H9 (cell line): ENCODE measurements at regions not wholly inside any gene's neighbourhood (a gene's known extent, or its start where the extent isn't known, plus 50 kb on each side); places are given as distances from the start of the nearest gene placed in this dataset.

Experiments
- DNase-seq: peaks from one replicate; pipeline ENCODE4 v3.0.0-alpha.2; 2017
- H2AFZ ChIP-seq: one replicate; pipeline ENCODE4 v1.6.1; 2013; ENCODE audit warnings: mild to moderate bottlenecking, low read length, control low read depth, moderate library complexity
- H2AK5ac ChIP-seq: 2 replicates; pipeline ENCODE4 v1.6.1; 2013; ENCODE audit warnings: low read length, control low read depth, mixed read lengths; ENCODE audit not compliant: insufficient read length
- H2BK120ac ChIP-seq: one replicate; pipeline ENCODE4 v1.6.1; 2013; ENCODE audit warnings: low read depth, mild to moderate bottlenecking, low read length, control low read depth, inconsistent platforms; ENCODE audit not compliant: poor library complexity, severe bottlenecking
- H2BK12ac ChIP-seq: 2 replicates; pipeline ENCODE4 v1.6.1; 2013; ENCODE audit warnings: low read length, control low read depth, mixed read lengths, low read depth; ENCODE audit not compliant: insufficient read length
- H2BK15ac ChIP-seq: 2 replicates; pipeline ENCODE4 v1.6.1; 2013; ENCODE audit warnings: low read depth, low read length, control low read depth
- H2BK20ac ChIP-seq: one replicate; pipeline ENCODE4 v1.6.1; 2013; ENCODE audit warnings: low read depth, mild to moderate bottlenecking, low read length, control low read depth, inconsistent platforms; ENCODE audit not compliant: poor library complexity, severe bottlenecking
- H2BK5ac ChIP-seq: 2 replicates; pipeline ENCODE4 v1.6.1; 2013; ENCODE audit warnings: low read length, control low read depth, mixed read lengths; ENCODE audit not compliant: insufficient read length
- H3K14ac ChIP-seq: 2 replicates; pipeline ENCODE4 v1.6.1; 2013; ENCODE audit warnings: low read length, control low read depth; ENCODE audit not compliant: insufficient read depth
- H3K18ac ChIP-seq: 2 replicates; pipeline ENCODE4 v1.6.1; 2013; ENCODE audit warnings: low read depth, mild to moderate bottlenecking, mixed read lengths, low read length, control low read depth; ENCODE audit not compliant: insufficient read length
- H3K23ac ChIP-seq: 2 replicates; pipeline ENCODE4 v1.6.1; 2013; ENCODE audit warnings: low read length, control low read depth, mixed read lengths, low read depth; ENCODE audit not compliant: insufficient read length
- H3K23me2 ChIP-seq: 2 replicates; pipeline ENCODE4 v1.6.1; 2013; ENCODE audit warnings: low read depth, mild to moderate bottlenecking, mixed read lengths, low read length, control low read depth; ENCODE audit not compliant: insufficient read length, poor library complexity, severe bottlenecking
- H3K27ac ChIP-seq: 2 replicates; pipeline ENCODE4 v1.5.1; 2013; ENCODE audit warnings: low read length, control low read depth, mixed read lengths, low read depth; ENCODE audit not compliant: insufficient read length
- H3K27me3 ChIP-seq: 2 replicates; pipeline ENCODE4 v1.6.1; 2013; ENCODE audit warnings: low read length, control low read depth, inconsistent platforms; ENCODE audit not compliant: insufficient read depth
- H3K4ac ChIP-seq: 2 replicates; pipeline ENCODE4 v1.6.1; 2013; ENCODE audit warnings: low read depth, mild to moderate bottlenecking, control low read depth, inconsistent platforms, low read length, moderate library complexity
- H3K4me1 ChIP-seq: 2 replicates; pipeline ENCODE4 v1.6.1; 2013; ENCODE audit warnings: low read length, control low read depth, inconsistent platforms; ENCODE audit not compliant: insufficient read depth
- H3K4me2 ChIP-seq: 2 replicates; pipeline ENCODE4 v1.6.1; 2013; ENCODE audit warnings: low read length, control low read depth, mixed read lengths; ENCODE audit not compliant: insufficient read length, insufficient read depth
- H3K56ac ChIP-seq: 2 replicates; pipeline ENCODE4 v1.6.1; 2013; ENCODE audit warnings: low read depth, mild to moderate bottlenecking, mixed read lengths, low read length, control low read depth; ENCODE audit not compliant: insufficient read length
- H3K79me1 ChIP-seq: 2 replicates; pipeline ENCODE4 v1.6.1; 2013; ENCODE audit warnings: low read depth, mild to moderate bottlenecking, moderate library complexity, low read length, control low read depth, inconsistent platforms; ENCODE audit not compliant: insufficient read depth, poor library complexity, severe bottlenecking
- H3K79me2 ChIP-seq: 2 replicates; pipeline ENCODE4 v1.6.1; 2013; ENCODE audit warnings: low read length, control low read depth, inconsistent platforms; ENCODE audit not compliant: insufficient read depth
- H3K9ac ChIP-seq: 2 replicates; pipeline ENCODE4 v1.6.1; 2013; ENCODE audit warnings: low read length, control low read depth, mixed read lengths; ENCODE audit not compliant: insufficient read length; ENCODE audit errors: extremely low read depth
- H3K9me3 ChIP-seq: one replicate; pipeline ENCODE4 v1.6.1; 2013; ENCODE audit warnings: low read depth, low read length, inconsistent platforms; ENCODE audit not compliant: control insufficient read depth
- H3T11ph ChIP-seq: one replicate; pipeline ENCODE4 v1.6.1; 2013; ENCODE audit warnings: mild to moderate bottlenecking, low read length, control low read depth, inconsistent platforms
- H4K20me1 ChIP-seq: one replicate; pipeline ENCODE4 v1.6.1; 2013; ENCODE audit not compliant: control insufficient read depth, insufficient read length, insufficient read depth
- H4K5ac ChIP-seq: 2 replicates; pipeline ENCODE4 v1.6.1; 2013; ENCODE audit warnings: low read depth, mild to moderate bottlenecking, mixed read lengths, low read length, control low read depth; ENCODE audit not compliant: insufficient read length
- H4K8ac ChIP-seq: replicated peaks from 2 replicates; pipeline ENCODE4 v1.6.1; 2013; ENCODE audit warnings: low read length, control low read depth, mixed read lengths, low read depth; ENCODE audit not compliant: insufficient read length
- H4K91ac ChIP-seq: 2 replicates; pipeline ENCODE4 v1.6.1; 2013; ENCODE audit warnings: low read depth, mild to moderate bottlenecking, moderate library complexity, mixed read lengths, low read length, control low read depth; ENCODE audit not compliant: insufficient read length
- H3K27ac Mint-ChIP-seq, 3 experiments: 2 replicates in 2 of 3; 3 replicates in 1 of 3; pipeline ENCODE4 v1.8.0; 2020 to 2021; ENCODE audit warnings: mixed read lengths in 3 of 3, mild to moderate bottlenecking in 1 of 3, moderate library complexity in 1 of 3
- H3K27me3 Mint-ChIP-seq: 2 replicates; pipeline ENCODE4 v1.8.0; 2021; ENCODE audit warnings: low read depth, mild to moderate bottlenecking, moderate library complexity, mixed read lengths
- H3K36me3 Mint-ChIP-seq, 3 experiments: 2 replicates in 2 of 3; 3 replicates in 1 of 3; pipeline ENCODE4 v1.8.0; 2020 to 2021; ENCODE audit warnings: low read depth in 3 of 3, mixed read lengths in 3 of 3; ENCODE audit not compliant: insufficient read depth in 1 of 3
- H3K4me1 Mint-ChIP-seq, 2 experiments: 2 replicates each; pipeline ENCODE4 v1.8.0; 2020; ENCODE audit warnings: mixed read lengths in 2 of 2
- H3K4me3 Mint-ChIP-seq, 2 experiments: 2 replicates in 1 of 2; 3 replicates in 1 of 2; pipeline ENCODE4 v1.8.0; 2020 to 2021; ENCODE audit warnings: mild to moderate bottlenecking in 2 of 2, mixed read lengths in 2 of 2, moderate library complexity in 1 of 2
- H3K9me3 Mint-ChIP-seq, 2 experiments: 2 replicates in 1 of 2; 3 replicates in 1 of 2; pipeline ENCODE4 v1.8.0; 2020; ENCODE audit warnings: mild to moderate bottlenecking in 2 of 2, mixed read lengths in 2 of 2, moderate library complexity in 1 of 2
- WGBS: extraction: QIAGEN DNeasy Blood & Tissue Kit; methylation state at CpG from one replicate; pipeline ENCODE4 v1.1.7; 2013; ENCODE audit warnings: missing lambda C conversion rate, low lambda C conversion rate, mixed read lengths; ENCODE audit not compliant: insufficient read length; ENCODE audit errors: extremely low coverage; 5-methylcytosine and 5-hydroxymethylcytosine counted together
- TF ChIP-seq, protein P1 (sequence below): fragments of 200-600 bp; sonication (generic); conservative IDR thresholded peaks from 3 replicates; pipeline ENCODE4 v1.8.0; 2021; ENCODE audit warnings: antibody characterized with exemption, mild to moderate bottlenecking

DNA sequence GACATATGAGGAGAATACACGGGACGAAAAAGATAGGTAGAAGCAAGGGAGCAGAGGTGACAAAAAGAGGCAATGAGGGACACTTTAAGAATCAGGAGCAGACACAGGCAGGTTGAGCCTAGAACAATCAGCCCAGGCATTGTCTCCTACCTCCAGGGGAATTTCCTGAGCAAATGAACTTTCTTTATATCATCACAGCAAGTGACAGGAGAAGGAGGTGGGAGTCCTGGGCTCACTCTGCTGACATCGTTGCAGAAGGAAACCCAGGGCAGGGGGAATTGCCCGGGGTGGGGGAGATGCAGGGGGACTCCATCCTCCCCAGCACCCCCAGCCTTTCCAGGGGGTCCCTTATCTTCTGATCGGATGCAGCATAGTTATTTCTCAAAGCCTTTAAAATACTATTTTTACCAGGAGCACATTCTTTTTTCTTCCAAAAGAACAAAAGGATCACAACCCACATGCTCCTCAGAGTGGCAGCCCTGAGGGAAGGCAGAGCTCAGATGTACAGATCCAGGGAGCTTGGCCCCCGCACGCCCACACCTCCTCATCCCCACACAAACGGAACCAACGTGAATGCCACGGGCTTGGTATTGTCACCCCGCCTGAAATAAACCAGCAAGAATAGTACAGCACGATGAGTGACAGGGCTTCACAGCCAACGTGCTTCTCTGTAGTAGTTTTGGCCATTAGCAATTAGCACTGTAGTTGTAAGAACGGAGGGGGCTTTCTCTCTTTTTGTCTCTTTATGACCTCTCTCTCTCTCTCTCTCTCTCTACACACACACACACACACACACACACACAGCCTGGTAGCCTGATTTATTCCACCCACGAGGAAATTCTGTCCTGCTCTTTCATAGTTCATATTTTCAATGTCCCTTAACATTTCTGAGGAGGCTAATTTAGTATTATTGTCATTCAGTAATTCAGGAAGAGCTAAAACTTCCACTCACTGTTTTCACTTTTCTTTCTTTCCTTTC lies 169.5 kb upstream of the UBL3 start:
- Histone ChIP-seq H4K5ac (no peak overlapping the region), H3K4ac (no peak overlapping the region), H3K27ac (no peak overlapping the region), H2BK120ac (no peak overlapping the region), H3K23me2 (no peaks in the 10 kb centered on the region), H3K4me1 (peaks cover 14% of the 10 kb centered on the region), H2BK5ac (no peak overlapping the region), H2BK12ac (no peak overlapping the region), H3K23ac (no peak overlapping the region), H3K14ac (no peak overlapping the region), H3K4me2 (peak overlapping the region; percentile 12), H3T11ph (no peak overlapping the region), H4K8ac (no peak overlapping the region), H3K9ac (no peak overlapping the region), H4K91ac (no peak overlapping the region), H2BK15ac (no peak overlapping the region), H4K20me1 (no peaks in the 10 kb centered on the region), H3K9me3 (no peaks in the 10 kb centered on the region), H2AFZ (no peak overlapping the region), H3K56ac (no peak overlapping the region), H2BK20ac (no peak overlapping the region), H2AK5ac (no peak overlapping the region), H3K27me3 (no peaks in the 10 kb centered on the region; the same call in 1 of the 2 replicates), H3K79me1 (no peaks in the 10 kb centered on the region), H3K79me2 (no peaks in the 10 kb centered on the region), H3K18ac (no peak overlapping the region)
- Mint-ChIP-seq H3K27ac (peak overlapping the region; percentile 12 to 56 (median 19); a peak in 3 of 7 replicates), H3K27me3 (peaks cover 11% of the 10 kb centered on the region), H3K4me3 (no peak overlapping the region), H3K36me3 (peaks cover 0 to 3% (median 0%) of the 10 kb centered on the region in 3 experiments; a peak in 3 of 7 replicates), H3K4me1 (peaks cover 43 to 50% of the 10 kb centered on the region in 2 experiments), H3K9me3 (no peaks in the 10 kb centered on the region; a peak in 2 of 5 replicates)
- no CpG with 5 or more reads among the region's 15 CpGs for WGBS
- TF ChIP-seq, protein P1, sequence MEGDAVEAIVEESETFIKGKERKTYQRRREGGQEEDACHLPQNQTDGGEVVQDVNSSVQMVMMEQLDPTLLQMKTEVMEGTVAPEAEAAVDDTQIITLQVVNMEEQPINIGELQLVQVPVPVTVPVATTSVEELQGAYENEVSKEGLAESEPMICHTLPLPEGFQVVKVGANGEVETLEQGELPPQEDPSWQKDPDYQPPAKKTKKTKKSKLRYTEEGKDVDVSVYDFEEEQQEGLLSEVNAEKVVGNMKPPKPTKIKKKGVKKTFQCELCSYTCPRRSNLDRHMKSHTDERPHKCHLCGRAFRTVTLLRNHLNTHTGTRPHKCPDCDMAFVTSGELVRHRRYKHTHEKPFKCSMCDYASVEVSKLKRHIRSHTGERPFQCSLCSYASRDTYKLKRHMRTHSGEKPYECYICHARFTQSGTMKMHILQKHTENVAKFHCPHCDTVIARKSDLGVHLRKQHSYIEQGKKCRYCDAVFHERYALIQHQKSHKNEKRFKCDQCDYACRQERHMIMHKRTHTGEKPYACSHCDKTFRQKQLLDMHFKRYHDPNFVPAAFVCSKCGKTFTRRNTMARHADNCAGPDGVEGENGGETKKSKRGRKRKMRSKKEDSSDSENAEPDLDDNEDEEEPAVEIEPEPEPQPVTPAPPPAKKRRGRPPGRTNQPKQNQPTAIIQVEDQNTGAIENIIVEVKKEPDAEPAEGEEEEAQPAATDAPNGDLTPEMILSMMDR: no peak
- DNase-seq: no peak
